Thyroid gland (tissue), 4 donors: ENCODE measurements at regions not wholly inside any gene's neighbourhood (a gene's known extent, or its start where the extent isn't known, plus 50 kb on each side); places are given as distances from the start of the nearest gene placed in this dataset. TPM values are rescaled to one million over a fixed set of nuclear protein-coding genes. Genes with fewer than 3 reads are reported as not detected.

Experiments
- DNase-seq, 2 donors: peaks; one replicate each; pipeline ENCODE4 v3.0.0-alpha.2; 2019
- H3K27ac ChIP-seq, 3 donors: fragments of 200-600 bp; sonication (generic); 1 replicate in 2 of 3; 2 replicates in 1 of 3; pipeline ENCODE4 v1.5.1; 2016 to 2019; ENCODE audit warnings: mild to moderate bottlenecking in 1 of 3, moderate library complexity in 1 of 3
- H3K27me3 ChIP-seq: fragments of 200-600 bp; sonication (generic); one replicate; pipeline ENCODE4 v1.5.1; 2019
- H3K36me3 ChIP-seq, 2 donors: fragments of 200-600 bp; sonication (generic); one replicate each; pipeline ENCODE4 v1.5.1; 2016 to 2019
- H3K4me1 ChIP-seq, 2 donors: fragments of 200-600 bp; sonication (generic); one replicate each; pipeline ENCODE4 v1.5.1; 2017 to 2019
- H3K4me3 ChIP-seq, 3 donors: fragments of 200-600 bp; sonication (generic); replicated peaks in 1 of 3; 1 replicate in 2 of 3; 2 replicates in 1 of 3; pipeline ENCODE4 v1.5.1; 2016; ENCODE audit warnings: mild to moderate bottlenecking in 1 of 3
- H3K9me3 ChIP-seq: fragments of 200-600 bp; sonication (generic); one replicate; pipeline ENCODE4 v1.5.1; 2017
- CTCF ChIP-seq, 6 experiments: fragments of 200-600 bp in 3 of 6; fragments of 450-650 bp in 3 of 6; sonication (generic) in 3 of 6; IDR thresholded peaks; one replicate each; pipeline ENCODE4 v1.5.1; 2016 to 2019; ENCODE audit warnings: antibody characterized with exemption in 6 of 6, mild to moderate bottlenecking in 2 of 6, inconsistent platforms in 1 of 6, moderate library complexity in 1 of 6
- POLR2A ChIP-seq, 2 donors: fragments of 450-650 bp; IDR thresholded peaks; one replicate each; pipeline ENCODE4 v1.6.1; 2017; ENCODE audit warnings: antibody characterized with exemption in 2 of 2, mild to moderate bottlenecking in 2 of 2, moderate library complexity in 1 of 2
- WGBS, 2 donors: methylation state at CpG; one replicate each; pipeline ENCODE4 v1.1.5; 2017; 5-methylcytosine and 5-hydroxymethylcytosine counted together
- intact Hi-C: fragments of 100-400 bp; cut with DNase I; formaldehyde crosslinking; loops from one replicate; pipeline ENCODE4 v1.15.1; 2023
- small RNA-seq: library from RNA; depleted of rRNA; stranded (forward); fragments of <200 nt; gene quantifications from one replicate; pipeline ENCODE3, GENCODE V24; 2016

DNA sequence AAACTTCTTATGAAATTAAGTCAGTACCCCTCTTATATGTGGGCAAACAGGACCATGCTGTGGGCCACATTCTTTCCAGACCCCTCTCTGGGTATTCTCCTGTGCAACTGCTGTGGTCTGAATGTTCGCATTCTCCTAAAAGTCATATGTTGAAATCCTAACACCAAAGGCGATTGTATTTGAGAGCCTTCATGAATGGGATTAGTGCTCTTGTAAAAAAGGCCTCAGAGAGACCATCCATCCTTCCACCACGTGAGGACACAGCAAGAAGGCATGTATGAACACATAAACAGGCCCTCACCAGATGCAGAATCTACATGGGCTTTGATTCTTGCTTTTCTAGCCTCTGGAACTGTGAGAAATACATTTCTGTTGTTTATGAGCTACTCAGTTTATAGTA is 68.0 kb upstream of the NAALADL2 start:
- Histone ChIP-seq H3K4me3 (no peak overlapping the region), H3K27me3 (no peaks in the 10 kb centered on the region), H3K27ac (no peak overlapping the region), H3K9me3 (no peaks in the 10 kb centered on the region), H3K4me1 (no peaks in the 10 kb centered on the region), H3K36me3 (no peaks in the 10 kb centered on the region)
- TF ChIP-seq POLR2A (IDR thresholded peaks at IDR 0.05), result no peak
- no peak for TF ChIP-seq CTCF (IDR thresholded peaks at IDR 0.05)
- intact Hi-C loops, result no loop called here
- 70 to 81% methylated on average over 3 of the region's 3 CpGs for WGBS, 2 donors
- DNase-seq, result no peak

GRCh38 chr3:174792864-174793263 is 66.3 kb upstream of the NAALADL2 start:
- no peaks in the 10 kb centered on the region for H3K36me3 ChIP-seq
- 90 to 92% methylated on average over 1 of the region's 1 CpG for WGBS, 2 donors
- no peak overlapping the region for H3K27ac ChIP-seq
- H3K27me3 ChIP-seq, result no peaks in the 10 kb centered on the region
- no peak for DNase-seq
- no peaks in the 10 kb centered on the region for H3K9me3 ChIP-seq
- no peak for TF ChIP-seq CTCF (IDR thresholded peaks at IDR 0.05)
- TF ChIP-seq POLR2A (IDR thresholded peaks at IDR 0.05), result no peak
- H3K4me1 ChIP-seq, result no peaks in the 10 kb centered on the region
- intact Hi-C loops, result no loop called here
- H3K4me3 ChIP-seq, result no peak overlapping the region

Small RNAs in the stretch of these regions (small RNA-seq; reads per million reads assigned to genes)
- not detected for gene RN7SKP40
